HFF-Myc (cell line): ENCODE measurements at regions not wholly inside any gene's neighbourhood (a gene's known extent, or its start where the extent isn't known, plus 50 kb on each side); places are given as distances from the start of the nearest gene placed in this dataset.
A peak's percentile ranks its signal among the peaks of the same experiment; 100 is the strongest.

Experiments used
- DNase-seq: peaks from one replicate; pipeline ENCODE4 v3.0.0-alpha.2; 2011; ENCODE audit warnings: low read depth; ENCODE audit errors: extremely low read depth
- H3K4me3 ChIP-seq: replicated peaks from 2 replicates; pipeline ENCODE4 v1.5.1; 2011; ENCODE audit warnings: low read depth, mild to moderate bottlenecking, control low read depth, low read length
- TF ChIP-seq, protein P1 (sequence below): IDR thresholded peaks from 2 replicates; pipeline ENCODE4 v1.5.1; 2012; ENCODE audit warnings: mild to moderate bottlenecking, low read depth, low read length, control low read depth; ENCODE audit errors: missing control alignments

DNA sequence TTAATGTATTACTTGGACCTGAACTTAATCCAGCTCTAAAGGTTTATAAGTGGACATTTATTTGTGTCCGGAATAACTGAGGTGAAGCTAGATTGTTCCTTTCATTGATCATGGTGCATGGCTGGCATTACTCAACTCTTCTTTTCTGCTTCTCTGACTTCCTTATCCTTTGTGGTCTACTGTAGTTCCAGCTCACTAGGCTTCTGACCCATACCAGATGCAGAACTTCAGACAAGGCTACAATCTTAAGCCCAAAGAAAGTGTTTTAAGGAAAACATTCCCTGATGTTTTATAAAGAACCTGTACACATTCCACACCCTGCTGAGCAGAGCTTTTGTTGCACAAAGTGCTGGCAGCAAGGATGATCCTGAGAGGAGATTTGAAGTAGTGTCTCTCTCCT is 250.8 kb upstream of the TGFBR2 start:
- DNase-seq = no peak
- TF ChIP-seq, protein P1, sequence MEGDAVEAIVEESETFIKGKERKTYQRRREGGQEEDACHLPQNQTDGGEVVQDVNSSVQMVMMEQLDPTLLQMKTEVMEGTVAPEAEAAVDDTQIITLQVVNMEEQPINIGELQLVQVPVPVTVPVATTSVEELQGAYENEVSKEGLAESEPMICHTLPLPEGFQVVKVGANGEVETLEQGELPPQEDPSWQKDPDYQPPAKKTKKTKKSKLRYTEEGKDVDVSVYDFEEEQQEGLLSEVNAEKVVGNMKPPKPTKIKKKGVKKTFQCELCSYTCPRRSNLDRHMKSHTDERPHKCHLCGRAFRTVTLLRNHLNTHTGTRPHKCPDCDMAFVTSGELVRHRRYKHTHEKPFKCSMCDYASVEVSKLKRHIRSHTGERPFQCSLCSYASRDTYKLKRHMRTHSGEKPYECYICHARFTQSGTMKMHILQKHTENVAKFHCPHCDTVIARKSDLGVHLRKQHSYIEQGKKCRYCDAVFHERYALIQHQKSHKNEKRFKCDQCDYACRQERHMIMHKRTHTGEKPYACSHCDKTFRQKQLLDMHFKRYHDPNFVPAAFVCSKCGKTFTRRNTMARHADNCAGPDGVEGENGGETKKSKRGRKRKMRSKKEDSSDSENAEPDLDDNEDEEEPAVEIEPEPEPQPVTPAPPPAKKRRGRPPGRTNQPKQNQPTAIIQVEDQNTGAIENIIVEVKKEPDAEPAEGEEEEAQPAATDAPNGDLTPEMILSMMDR = no peak
- no peak overlapping the region for H3K4me3 ChIP-seq

DNA sequence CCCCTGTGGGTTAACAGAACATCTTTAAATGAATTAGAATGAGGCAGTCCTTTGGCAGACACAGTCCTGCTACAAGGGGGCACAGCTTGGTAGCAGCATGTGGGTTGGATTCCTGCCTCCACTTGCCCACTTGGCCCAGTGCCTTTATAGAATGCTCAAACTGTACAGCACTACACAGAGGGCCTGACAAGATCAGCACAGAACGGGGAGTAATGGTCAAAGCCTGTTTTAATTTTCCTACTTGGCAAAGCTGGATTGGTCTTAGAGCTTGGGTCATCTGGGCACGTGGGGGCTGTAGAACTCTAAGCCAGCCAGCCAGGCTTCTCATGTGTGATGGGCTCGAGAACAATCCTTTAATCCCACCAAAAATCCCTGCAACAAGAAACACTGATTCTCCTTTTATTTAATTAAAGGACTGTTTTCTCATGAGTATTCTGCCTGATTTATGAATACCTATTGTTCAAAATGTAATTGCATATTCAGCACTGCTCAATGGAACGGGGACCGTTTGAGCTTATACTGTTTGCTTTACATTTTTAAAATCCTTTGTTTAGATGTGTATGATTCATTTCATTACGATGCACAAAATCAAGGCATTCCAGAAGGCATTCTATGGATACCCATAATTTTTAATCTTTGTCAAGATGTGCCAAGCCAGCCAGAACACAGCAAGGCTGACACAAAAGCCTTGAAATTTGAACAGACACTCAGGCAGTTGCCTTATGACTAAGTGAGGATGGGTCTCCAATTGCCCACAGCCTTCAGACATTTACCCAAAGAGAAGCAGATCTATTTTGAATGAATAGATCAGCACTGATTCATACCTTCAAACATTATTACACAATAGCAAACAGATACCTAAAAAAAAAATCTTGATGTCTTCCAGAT is 249.3 kb upstream of the TGFBR2 start:
- H3K4me3 ChIP-seq = no peak overlapping the region
- TF ChIP-seq, protein P1 = no peak
- DNase-seq = no peak

DNA sequence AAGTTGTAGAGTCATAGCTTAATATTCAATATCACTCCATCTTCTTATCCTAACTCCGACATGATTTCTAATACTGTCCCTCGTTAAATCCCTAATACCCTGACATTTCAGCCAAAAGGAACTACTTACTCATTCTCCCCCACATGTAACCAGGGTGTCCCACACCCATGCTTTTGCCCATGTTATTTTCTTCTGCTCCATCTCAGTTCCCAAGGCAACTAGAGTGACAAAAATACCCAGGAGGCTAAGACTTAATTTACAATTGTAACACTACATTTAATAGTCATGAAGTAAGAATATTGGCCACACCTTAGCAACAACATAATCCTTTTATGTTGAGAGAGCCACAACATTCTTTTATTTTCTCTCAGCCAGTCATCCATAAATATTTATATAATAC is 248.5 kb upstream of the TGFBR2 start:
- DNase-seq = no peak
- no peak overlapping the region for H3K4me3 ChIP-seq
- TF ChIP-seq, protein P1 = no peak

DNA sequence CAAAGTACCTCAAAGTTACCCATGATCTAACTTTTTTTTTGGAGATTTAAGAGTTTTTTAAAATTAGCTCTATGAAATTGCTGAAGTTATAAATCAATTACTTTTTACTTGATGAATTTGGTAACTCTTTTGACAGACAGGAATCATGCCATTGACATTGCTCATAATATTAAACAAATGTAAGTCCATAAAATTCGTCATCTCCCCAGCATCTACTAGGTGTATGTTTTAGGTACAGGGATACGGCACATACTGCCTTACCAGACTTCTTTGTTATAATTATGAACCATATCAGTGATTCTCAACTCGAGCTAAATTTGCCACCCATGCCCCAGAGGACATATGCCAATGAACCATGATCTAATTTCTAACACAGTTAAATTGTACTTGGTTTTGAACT is 247.5 kb upstream of the TGFBR2 start:
- no peak for DNase-seq
- H3K4me3 ChIP-seq = no peak overlapping the region
- TF ChIP-seq, protein P1 = no peak

DNA sequence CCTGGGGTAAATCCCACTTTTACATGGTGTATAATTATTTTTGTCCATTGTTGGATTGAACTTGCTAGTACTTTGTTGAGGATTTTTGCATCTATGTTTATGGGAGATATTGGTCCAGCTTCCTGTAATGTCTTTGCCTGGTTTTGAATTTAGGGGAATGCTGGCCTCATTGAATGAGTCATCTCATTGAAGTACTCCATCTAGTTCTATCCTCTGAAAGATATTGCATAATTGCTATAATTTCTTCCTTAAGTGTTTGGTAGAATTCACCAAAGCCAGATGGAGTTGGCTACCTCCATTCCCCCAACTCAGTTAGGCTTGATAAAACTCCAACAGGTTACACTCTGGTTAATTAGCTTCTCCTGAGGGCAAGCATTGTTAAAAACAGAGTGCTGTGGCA is 237.4 kb upstream of the TGFBR2 start:
- H3K4me3 ChIP-seq = no peak overlapping the region
- DNase-seq = peak; percentile 45
- TF ChIP-seq, protein P1 = no peak

DNA sequence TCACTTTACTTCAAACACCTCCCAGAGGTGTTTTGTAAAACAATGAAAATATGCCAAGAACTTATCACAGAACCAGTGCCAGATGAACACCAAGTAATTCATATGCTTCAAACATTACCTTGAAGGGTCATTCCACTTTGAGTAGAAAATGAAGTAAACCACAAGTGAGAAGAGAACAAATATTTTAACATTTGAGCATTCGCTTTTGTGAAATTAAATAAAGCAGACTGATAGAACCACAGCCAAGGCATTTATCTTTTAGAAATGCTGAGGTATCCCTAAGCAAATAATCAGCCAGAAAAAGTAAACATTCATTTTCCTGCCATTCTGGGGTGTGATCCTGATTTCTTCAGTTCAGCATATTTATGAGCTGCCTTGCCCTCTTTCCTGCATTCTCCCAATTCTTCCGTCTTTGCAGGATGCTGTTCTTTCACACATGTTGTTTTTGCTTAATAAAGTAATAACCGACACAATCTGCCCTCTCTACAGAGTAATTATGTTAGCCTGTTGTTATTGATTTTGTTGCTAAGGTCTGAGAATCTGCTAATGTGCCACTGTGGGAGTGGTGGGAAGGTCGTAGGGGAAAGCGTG is 235.6 kb upstream of the TGFBR2 start:
- peak; percentile 29 for DNase-seq
- H3K4me3 ChIP-seq = no peak overlapping the region
- TF ChIP-seq, protein P1 = no peak
